T-helper 1 cell (primary cell): ENCODE measurements at regions not wholly inside any gene's neighbourhood (a gene's known extent, or its start where the extent isn't known, plus 50 kb on each side); places are given as distances from the start of the nearest gene placed in this dataset.
A peak's percentile ranks its signal among the peaks of the same experiment; 100 is the strongest.

Experiments used
- DNase-seq, 5 donors: peaks; one replicate each; pipeline ENCODE4 v3.0.0-alpha.2; 2012 to 2020

- no peak for DNase-seq
These were observed 131.0 kb downstream of the DMRTA2 start for GRCh38 chr1:50292276-50292675.

- DNase-seq: no peak
These were observed 133.7 kb downstream of the DMRTA2 start for GRCh38 chr1:50289495-50289894.

- DNase-seq: no peak
These were observed 137.2 kb downstream of the DMRTA2 start for GRCh38 chr1:50285994-50286393.

- DNase-seq: no peak
These were observed 143.5 kb downstream of the DMRTA2 start for GRCh38 chr1:50279622-50280330.

- no peak for DNase-seq
These were observed 144.3 kb downstream of the DMRTA2 start for GRCh38 chr1:50278961-50279360.

- DNase-seq: no peak
These were observed 144.8 kb downstream of the DMRTA2 start for GRCh38 chr1:50278410-50278809.

- DNase-seq: no peak
These were observed 147.7 kb downstream of the DMRTA2 start for GRCh38 chr1:50275566-50275965.

- DNase-seq: no peak
These were observed 150.3 kb downstream of the DMRTA2 start for GRCh38 chr1:50272912-50273311.

- DNase-seq: peak in 1 of 5 donors; percentile 5
These were observed 151.2 kb downstream of the DMRTA2 start for GRCh38 chr1:50271968-50272578.

- DNase-seq: no peak
These were observed 151.9 kb downstream of the DMRTA2 start for GRCh38 chr1:50271337-50271736.

- DNase-seq: no peak
These were observed 152.3 kb downstream of the DMRTA2 start for GRCh38 chr1:50270926-50271325.

- DNase-seq: no peak
These were observed 155.2 kb downstream of the DMRTA2 start for GRCh38 chr1:50268049-50268448.

- peak in 1 of 5 donors; percentile 19 for DNase-seq
These were observed 156.7 kb downstream of the DMRTA2 start for GRCh38 chr1:50266509-50266908.

GRCh38 chr1:50265790-50266314 lies 157.1 kb downstream of the ELAVL4 start:
- no peak for DNase-seq

- DNase-seq: no peak
These were observed 155.9 kb downstream of the ELAVL4 start for GRCh38 chr1:50264590-50264989.

GRCh38 chr1:50262436-50262835 lies 153.7 kb downstream of the ELAVL4 start:
- no peak for DNase-seq

- DNase-seq: no peak
These were observed 153.2 kb downstream of the ELAVL4 start for GRCh38 chr1:50261951-50262350.

GRCh38 chr1:50257940-50258685 lies 149.4 kb downstream of the ELAVL4 start:
- DNase-seq: no peak

- DNase-seq: no peak
These were observed 148.3 kb downstream of the ELAVL4 start for GRCh38 chr1:50257029-50257428.
